HG03139 (cell line): ENCODE measurements at regions not wholly inside any gene's neighbourhood (a gene's known extent, or its start where the extent isn't known, plus 50 kb on each side); places are given as distances from the start of the nearest gene placed in this dataset.

Source experiments
- ATAC-seq: cut with Tn5 transposase; IDR thresholded peaks from one replicate; pipeline ENCODE4 v1.9.1; 2021; ENCODE audit not compliant: unreplicated experiment

GRCh38 chr17:74149597-74150427 lies 53.7 kb upstream of the RPL38 start:
- no peak for ATAC-seq

GRCh38 chr17:74150428-74151025 lies 53.0 kb upstream of the RPL38 start:
- ATAC-seq = no peak

- ATAC-seq = no peak
These were observed 51.7 kb upstream of the RPL38 start for GRCh38 chr17:74151551-74152315.

GRCh38 chr17:74152591-74153455 lies 50.7 kb upstream of the RPL38 start:
- no peak for ATAC-seq

- no peak for ATAC-seq
These were observed 50.0 kb upstream of the RPL38 start for GRCh38 chr17:74153456-74153810.
